Neutrophil (primary cell): ENCODE measurements at regions not wholly inside any gene's neighbourhood (a gene's known extent, or its start where the extent isn't known, plus 50 kb on each side); places are given as distances from the start of the nearest gene placed in this dataset.

ENCODE experiments used
- H3K27ac ChIP-seq: fragments of 200-600 bp; sonication (generic); 2 replicates; pipeline ENCODE4 v1.5.1; 2016; ENCODE audit warnings: mild to moderate bottlenecking, moderate library complexity
- H3K27me3 ChIP-seq: fragments of 200-600 bp; sonication (generic); 2 replicates; pipeline ENCODE4 v1.6.0; 2016; ENCODE audit warnings: mild to moderate bottlenecking
- H3K36me3 ChIP-seq: fragments of 200-600 bp; sonication (generic); 2 replicates; pipeline ENCODE4 v1.5.1; 2017
- H3K4me1 ChIP-seq, 2 experiments: fragments of 200-600 bp in 1 of 2; sonication (generic) in 1 of 2; 1 replicate in 1 of 2; 2 replicates in 1 of 2; pipeline versions ENCODE4 v1.5.1 to v1.6.1; 2013 to 2016; ENCODE audit warnings: low read depth in 1 of 2, low read length in 1 of 2, mild to moderate bottlenecking in 1 of 2, moderate library complexity in 1 of 2; ENCODE audit not compliant: control insufficient read depth in 1 of 2, insufficient read depth in 1 of 2
- H3K4me3 ChIP-seq, 2 experiments: fragments of 200-600 bp in 1 of 2; sonication (generic) in 1 of 2; 1 replicate in 1 of 2; 2 replicates in 1 of 2; pipeline ENCODE4 v1.5.1; 2013 to 2016; ENCODE audit warnings: low read depth in 1 of 2, low read length in 1 of 2, mild to moderate bottlenecking in 1 of 2, moderate library complexity in 1 of 2
- H3K9me3 ChIP-seq: fragments of 200-600 bp; sonication (generic); 2 replicates; pipeline ENCODE4 v1.5.1; 2016
- CTCF ChIP-seq: fragments of 200-600 bp; sonication (generic); IDR thresholded peaks from 2 replicates; pipeline ENCODE4 v1.5.1; 2016; ENCODE audit warnings: antibody characterized with exemption

- Histone ChIP-seq H3K27ac (no peak overlapping the region), H3K9me3 (no peaks in the 10 kb centered on the region), H3K4me1 (no peaks in the 10 kb centered on the region), H3K36me3 (no peaks in the 10 kb centered on the region), H3K27me3 (no peaks in the 10 kb centered on the region), H3K4me3 (no peak overlapping the region)
- no peak for TF ChIP-seq CTCF
These were observed 480.3 kb downstream of the RPS24 start for GRCh38 chr10:78513986-78514385.

- no peak for TF ChIP-seq CTCF
- no peak overlapping the region for H3K27ac ChIP-seq
- no peaks in the 10 kb centered on the region for H3K9me3 ChIP-seq
- no peaks in the 10 kb centered on the region for H3K4me1 ChIP-seq
- H3K27me3 ChIP-seq, result no peaks in the 10 kb centered on the region
- no peaks in the 10 kb centered on the region for H3K36me3 ChIP-seq
- H3K4me3 ChIP-seq, result no peak overlapping the region
These were observed 480.8 kb downstream of the RPS24 start for GRCh38 chr10:78514459-78514858.

GRCh38 chr10:78515038-78515872, 481.6 kb downstream of the RPS24 start:
- no peak for TF ChIP-seq CTCF
- Histone ChIP-seq H3K4me3 (no peak overlapping the region), H3K27ac (no peak overlapping the region), H3K4me1 (no peaks in the 10 kb centered on the region), H3K27me3 (no peaks in the 10 kb centered on the region), H3K9me3 (no peaks in the 10 kb centered on the region), H3K36me3 (no peaks in the 10 kb centered on the region)

GRCh38 chr10:78515873-78516153, 482.1 kb downstream of the RPS24 start:
- Histone ChIP-seq H3K4me1 (no peaks in the 10 kb centered on the region), H3K36me3 (no peaks in the 10 kb centered on the region), H3K27ac (no peak overlapping the region), H3K27me3 (no peaks in the 10 kb centered on the region), H3K4me3 (no peak overlapping the region), H3K9me3 (no peaks in the 10 kb centered on the region)
- no peak for TF ChIP-seq CTCF

- TF ChIP-seq CTCF, result no peak
- H3K9me3 ChIP-seq, result no peaks in the 10 kb centered on the region
These were observed 482.6 kb downstream of the RPS24 start for GRCh38 chr10:78516236-78516635.

More at GRCh38 chr10:78516236-78516635, 482.6 kb downstream of the RPS24 start:
- Histone ChIP-seq H3K27ac (no peak overlapping the region), H3K4me3 (no peak overlapping the region), H3K36me3 (no peaks in the 10 kb centered on the region), H3K27me3 (no peaks in the 10 kb centered on the region), H3K4me1 (no peaks in the 10 kb centered on the region)
